Activated CD4-positive, alpha-beta T cell treated with anti-CD3 and anti-CD28 coated beads, Interleukin-2, amount 10 ng/mL, durations not matched to agents 24 days and 14 days (primary cell): ENCODE measurements at regions not wholly inside any gene's neighbourhood (a gene's known extent, or its start where the extent isn't known, plus 50 kb on each side); places are given as distances from the start of the nearest gene placed in this dataset.
A peak's percentile ranks its signal among the peaks of the same experiment; 100 is the strongest.
"Not testable (repeated sequence)": the region's sequence is repeated elsewhere in the genome, so short reads cannot be mapped to it uniquely, and the experiment has no call there.

Experiments used
- DNase-seq: peaks from one replicate; pipeline ENCODE4 v3.0.0; 2022
- H3K27ac Mint-ChIP-seq: one replicate; pipeline ENCODE4 v1.8.0; 2022; ENCODE audit warnings: mild to moderate bottlenecking, mixed read lengths
- H3K27me3 Mint-ChIP-seq: one replicate; pipeline ENCODE4 v1.8.0; 2022; ENCODE audit warnings: mixed read lengths
- H3K36me3 Mint-ChIP-seq: one replicate; pipeline ENCODE4 v1.8.0; 2022; ENCODE audit warnings: low read depth, mild to moderate bottlenecking, mixed read lengths
- H3K4me1 Mint-ChIP-seq: one replicate; pipeline ENCODE4 v1.8.0; 2021; ENCODE audit warnings: mixed read lengths
- H3K4me3 Mint-ChIP-seq: one replicate; pipeline ENCODE4 v1.8.0; 2022; ENCODE audit warnings: mild to moderate bottlenecking, moderate library complexity, mixed read lengths
- H3K9me3 Mint-ChIP-seq: one replicate; pipeline ENCODE4 v1.8.0; 2021; ENCODE audit warnings: mixed read lengths
- intact Hi-C: fragments of 100-400 bp; cut with micrococcal nuclease; formaldehyde crosslinking; loops from one replicate; pipeline ENCODE4 v1.15.1; 2023

GRCh38 chr12:67043771-67044170, 225.4 kb upstream of the CAND1 start:
- Mint-ChIP-seq H3K4me1 (no peaks in the 10 kb centered on the region), H3K9me3 (no peaks in the 10 kb centered on the region), H3K27me3 (no peaks in the 10 kb centered on the region), H3K4me3 (no peak overlapping the region), H3K27ac (no peak overlapping the region), H3K36me3 (no peaks in the 10 kb centered on the region)
- DNase-seq, result no peak
- intact Hi-C loops, result no loop called here

- Mint-ChIP-seq H3K27me3 (no peaks in the 10 kb centered on the region), H3K36me3 (no peaks in the 10 kb centered on the region), H3K9me3 (no peaks in the 10 kb centered on the region)
Measured at GRCh38 chr12:67045650-67046049, 223.5 kb upstream of the CAND1 start.

GRCh38 chr12:67046062-67046461, 223.1 kb upstream of the CAND1 start:
- H3K27ac Mint-ChIP-seq, result no peak overlapping the region
- H3K9me3 Mint-ChIP-seq, result no peaks in the 10 kb centered on the region
- no peaks in the 10 kb centered on the region for H3K27me3 Mint-ChIP-seq
- DNase-seq, result no peak
- H3K4me3 Mint-ChIP-seq, result no peak overlapping the region
- H3K4me1 Mint-ChIP-seq, result no peaks in the 10 kb centered on the region
- intact Hi-C loops, result no loop called here
- H3K36me3 Mint-ChIP-seq, result no peaks in the 10 kb centered on the region

More at GRCh38 chr12:67045650-67046049, 223.5 kb upstream of the CAND1 start:
- no peak overlapping the region for H3K27ac Mint-ChIP-seq
- DNase-seq, result no peak
- no peak overlapping the region for H3K4me3 Mint-ChIP-seq
- H3K4me1 Mint-ChIP-seq, result no peaks in the 10 kb centered on the region
- intact Hi-C loops, result no loop called here

GRCh38 chr12:67047634-67048033, 221.5 kb upstream of the CAND1 start:
- intact Hi-C loops, result no loop called here
- no peaks in the 10 kb centered on the region for H3K9me3 Mint-ChIP-seq

GRCh38 chr12:67048371-67048770, 220.8 kb upstream of the CAND1 start:
- no peaks in the 10 kb centered on the region for H3K36me3 Mint-ChIP-seq
- intact Hi-C loops, result no loop called here
- H3K27me3 Mint-ChIP-seq, result no peaks in the 10 kb centered on the region
- no peak overlapping the region for H3K27ac Mint-ChIP-seq
- H3K9me3 Mint-ChIP-seq, result no peaks in the 10 kb centered on the region
- H3K4me3 Mint-ChIP-seq, result no peak overlapping the region
- no peak for DNase-seq
- no peaks in the 10 kb centered on the region for H3K4me1 Mint-ChIP-seq

More at GRCh38 chr12:67047634-67048033, 221.5 kb upstream of the CAND1 start:
- Mint-ChIP-seq H3K36me3 (no peaks in the 10 kb centered on the region), H3K4me3 (no peak overlapping the region), H3K4me1 (no peaks in the 10 kb centered on the region), H3K27ac (no peak overlapping the region), H3K27me3 (no peaks in the 10 kb centered on the region)
- no peak for DNase-seq

GRCh38 chr12:67049199-67049598, 220.0 kb upstream of the CAND1 start:
- DNase-seq, H3K4me3 Mint-ChIP-seq, H3K9me3 Mint-ChIP-seq, H3K27me3 Mint-ChIP-seq, H3K4me1 Mint-ChIP-seq, H3K36me3 Mint-ChIP-seq, H3K27ac Mint-ChIP-seq, intact Hi-C loops: not testable (repeated sequence)

GRCh38 chr12:67052981-67053380, 216.2 kb upstream of the CAND1 start:
- Mint-ChIP-seq H3K36me3 (no peaks in the 10 kb centered on the region), H3K9me3 (no peaks in the 10 kb centered on the region), H3K27ac (no peak overlapping the region), H3K4me3 (no peak overlapping the region), H3K4me1 (no peaks in the 10 kb centered on the region), H3K27me3 (no peaks in the 10 kb centered on the region)
- DNase-seq, result no peak
- intact Hi-C loops, result no loop called here

GRCh38 chr12:67056329-67056728, 212.8 kb upstream of the CAND1 start:
- Mint-ChIP-seq H3K4me1 (no peaks in the 10 kb centered on the region), H3K27me3 (peaks cover 5% of the 10 kb centered on the region), H3K9me3 (no peaks in the 10 kb centered on the region), H3K4me3 (no peak overlapping the region), H3K36me3 (no peaks in the 10 kb centered on the region), H3K27ac (no peak overlapping the region)
- DNase-seq, result no peak
- intact Hi-C loops, result no loop called here

GRCh38 chr12:67057072-67057471, 212.1 kb upstream of the CAND1 start:
- Mint-ChIP-seq H3K4me3 (no peak overlapping the region), H3K27me3 (peaks cover 8% of the 10 kb centered on the region), H3K4me1 (no peaks in the 10 kb centered on the region), H3K27ac (no peak overlapping the region), H3K36me3 (no peaks in the 10 kb centered on the region), H3K9me3 (no peaks in the 10 kb centered on the region)
- intact Hi-C loops, result no loop called here
- DNase-seq, result no peak

GRCh38 chr12:67062193-67062592, 207.0 kb upstream of the CAND1 start:
- no peak for DNase-seq
- Mint-ChIP-seq H3K4me1 (no peaks in the 10 kb centered on the region), H3K4me3 (no peak overlapping the region), H3K9me3 (no peaks in the 10 kb centered on the region), H3K27ac (no peak overlapping the region), H3K36me3 (no peaks in the 10 kb centered on the region), H3K27me3 (peaks cover 29% of the 10 kb centered on the region)
- intact Hi-C loops, result no loop called here

GRCh38 chr12:67067453-67068203, 201.5 kb upstream of the CAND1 start:
- H3K9me3 Mint-ChIP-seq, result peaks cover 6% of the 10 kb centered on the region
- H3K4me1 Mint-ChIP-seq, result peaks cover 12% of the 10 kb centered on the region
- H3K27ac Mint-ChIP-seq, result no peak overlapping the region
- intact Hi-C loops, result loop anchor here (2.0 kb wide), 1 partner anchor 201 kb away; the partner anchor contains the start of gene CAND1
- H3K27me3 Mint-ChIP-seq, result peaks cover 59% of the 10 kb centered on the region
- H3K4me3 Mint-ChIP-seq, result peak overlapping the region; percentile 76
- no peaks in the 10 kb centered on the region for H3K36me3 Mint-ChIP-seq
- no peak for DNase-seq

- Mint-ChIP-seq H3K4me1 (peaks cover 12% of the 10 kb centered on the region), H3K9me3 (peaks cover 6% of the 10 kb centered on the region), H3K4me3 (peak overlapping the region; percentile 76), H3K27me3 (peaks cover 59% of the 10 kb centered on the region), H3K27ac (no peak overlapping the region), H3K36me3 (no peaks in the 10 kb centered on the region)
- intact Hi-C loops, result loop anchor here (2.0 kb wide), 1 partner anchor 201 kb away; the partner anchor contains the start of gene CAND1
- DNase-seq, result peak; percentile 55
Measured at GRCh38 chr12:67068204-67068731, 200.9 kb upstream of the CAND1 start.

GRCh38 chr12:67068761-67069450, 200.3 kb upstream of the CAND1 start:
- intact Hi-C loops, result loop anchor here (2.0 kb wide), 1 partner anchor 200 kb away; the partner anchor contains the start of gene CAND1
- Mint-ChIP-seq H3K4me1 (peaks cover 12% of the 10 kb centered on the region), H3K4me3 (peak overlapping the region; percentile 86), H3K27ac (peak overlapping the region; percentile 25), H3K27me3 (peaks cover 62% of the 10 kb centered on the region), H3K9me3 (peaks cover 6% of the 10 kb centered on the region), H3K36me3 (no peaks in the 10 kb centered on the region)
- DNase-seq, result peak; percentile 76
